HK-2 (cell line): ENCODE measurements at regions not wholly inside any gene's neighbourhood (a gene's known extent, or its start where the extent isn't known, plus 50 kb on each side); places are given as distances from the start of the nearest gene placed in this dataset.

ENCODE experiments used
- DNase-seq: peaks from one replicate; pipeline ENCODE4 v3.0.0-alpha.2; 2018; ENCODE audit not compliant: unreplicated experiment

DNA sequence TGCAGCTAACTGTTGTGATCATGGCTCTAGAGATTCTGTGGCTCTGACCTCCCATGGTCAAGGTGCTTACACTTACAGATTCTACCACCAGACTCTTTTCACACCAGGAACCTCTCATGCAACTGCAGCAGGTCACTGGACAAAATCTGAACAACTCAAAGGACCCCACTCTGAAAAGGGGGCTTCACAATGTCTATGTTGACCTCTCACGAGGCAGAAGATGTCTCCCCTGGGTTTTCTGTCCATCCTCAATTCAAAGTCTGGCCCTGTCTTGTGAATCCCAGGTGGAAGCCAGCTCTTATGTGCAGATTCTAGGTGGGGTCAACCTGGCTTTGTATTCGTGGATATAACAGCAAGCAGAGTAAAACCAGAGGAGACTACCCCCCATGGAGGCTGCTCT is 118.6 kb upstream of the ZNF479 start:
- DNase-seq = no peak

- DNase-seq = no peak
Measured at GRCh38 chr7:57256637-57257375, 124.6 kb upstream of the ZNF479 start.

DNA sequence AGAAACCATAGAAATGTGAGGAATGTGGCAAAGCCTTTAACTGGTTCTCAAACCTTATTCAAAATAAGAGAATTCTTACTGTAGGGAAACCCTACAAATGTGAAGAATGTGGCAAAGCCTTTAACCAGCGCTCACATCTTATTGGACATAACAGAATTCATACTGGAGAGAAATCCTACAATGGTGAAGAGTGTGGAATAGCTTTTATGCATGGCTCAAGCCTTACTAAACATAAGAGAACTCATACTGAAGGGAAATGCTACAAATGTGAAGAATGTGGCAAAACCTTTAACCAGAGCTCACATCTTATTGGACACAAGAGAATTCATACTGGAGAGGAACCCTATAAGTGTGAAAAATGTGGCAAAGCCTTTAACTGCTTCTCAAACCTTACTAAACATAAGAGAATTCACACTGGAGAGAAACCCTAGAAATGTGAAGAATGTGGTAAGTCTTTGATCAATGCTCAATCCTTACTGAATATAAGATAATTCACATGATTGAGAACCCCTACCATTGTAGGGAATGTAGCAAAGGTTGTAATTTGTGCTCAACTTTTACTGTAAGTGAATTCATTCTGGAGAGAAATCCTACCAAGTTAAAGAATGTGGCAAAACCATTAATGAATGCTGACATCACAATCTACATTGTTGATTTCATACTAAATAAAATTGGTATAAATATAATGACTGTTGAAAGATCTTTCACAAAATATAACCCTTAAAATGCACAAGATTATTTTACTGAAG is 142.5 kb upstream of the ZNF479 start:
- DNase-seq = no peak

DNA sequence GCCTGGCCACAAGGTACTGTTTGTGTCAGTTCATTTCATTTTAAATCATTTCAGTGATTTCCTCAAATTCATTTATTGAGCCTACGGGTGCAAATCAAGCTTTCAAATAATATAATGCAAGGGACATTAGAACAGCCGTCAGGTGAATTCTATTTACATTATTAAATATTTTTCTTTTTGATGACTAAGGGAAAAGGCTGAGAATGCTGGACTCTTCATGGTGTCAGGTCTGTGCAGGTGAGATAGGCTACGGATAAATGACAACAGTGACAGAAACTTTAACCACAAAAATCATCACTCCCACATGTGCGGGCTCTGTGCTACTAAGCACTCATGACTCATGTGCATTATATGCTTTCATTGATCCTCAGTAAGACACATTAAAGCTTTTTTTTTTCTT is 149.2 kb upstream of the ZNF716 start:
- DNase-seq = no peak

DNA sequence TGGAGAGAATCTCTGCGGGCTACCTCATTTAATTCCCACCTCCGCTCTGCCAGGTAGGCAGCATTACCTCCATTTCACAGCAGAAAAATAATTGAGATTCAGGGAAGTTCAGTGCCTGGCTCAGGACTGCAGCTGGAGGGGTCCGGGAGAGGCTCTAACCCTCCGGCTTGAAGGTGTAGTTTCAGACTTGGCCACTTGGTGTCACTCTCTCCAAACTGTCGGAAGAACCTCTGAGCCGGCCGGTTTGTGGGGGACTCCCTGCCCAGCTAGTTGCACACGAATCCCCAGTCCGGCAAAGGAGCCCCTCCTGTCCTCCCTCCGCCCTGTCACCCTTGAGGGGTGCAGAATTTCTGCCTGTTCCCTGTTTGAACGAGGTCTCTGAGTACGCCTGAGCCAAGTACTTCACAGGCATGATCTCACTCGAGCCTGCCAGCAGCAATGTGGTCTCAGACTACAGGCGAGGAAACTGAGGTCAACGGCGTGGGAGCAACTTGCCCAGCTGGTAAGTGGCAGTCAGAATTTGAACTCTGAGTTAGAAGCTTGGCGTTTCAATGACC is 144.7 kb upstream of the ZNF716 start:
- no peak for DNase-seq

DNA sequence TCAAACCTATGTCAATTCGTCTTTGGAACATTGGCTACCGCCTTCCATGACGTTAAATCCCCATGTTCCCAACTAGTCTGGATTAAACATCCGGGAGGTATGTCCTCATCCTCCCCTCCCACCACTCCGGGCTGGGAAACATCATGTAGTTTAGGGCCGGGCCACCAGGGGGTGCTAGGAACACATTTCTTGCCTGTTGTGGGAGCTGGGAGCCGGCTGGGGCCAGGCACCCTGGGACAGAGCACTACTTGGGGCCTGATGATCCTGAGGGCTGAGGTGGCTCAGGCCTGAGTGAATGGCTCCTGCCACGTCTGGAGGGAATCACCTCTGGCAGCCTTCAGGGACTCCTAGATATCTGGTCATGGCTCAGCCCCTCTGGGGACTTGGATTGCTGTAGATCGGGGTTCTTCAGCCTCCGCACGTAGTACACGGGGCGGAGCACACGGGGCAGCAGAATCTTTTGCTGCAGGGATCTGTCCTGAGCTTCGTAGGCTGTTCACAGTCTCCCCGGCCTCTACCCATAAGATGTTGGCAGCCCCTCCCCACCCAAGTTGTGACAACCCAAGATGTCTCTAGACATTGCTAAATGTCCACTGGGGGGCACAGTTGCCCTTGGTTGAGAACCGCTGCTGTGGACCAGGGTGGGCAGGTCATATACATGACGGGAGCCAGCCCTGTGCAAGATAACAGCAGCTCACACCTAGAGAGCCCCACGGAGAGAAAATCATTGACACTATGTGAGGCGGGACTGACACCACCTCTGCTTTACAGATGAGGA is 141.2 kb upstream of the ZNF716 start:
- peak; percentile 2 for DNase-seq

GRCh38 chr7:57327081-57327480 is 122.9 kb upstream of the ZNF716 start:
- DNase-seq = no peak

DNA sequence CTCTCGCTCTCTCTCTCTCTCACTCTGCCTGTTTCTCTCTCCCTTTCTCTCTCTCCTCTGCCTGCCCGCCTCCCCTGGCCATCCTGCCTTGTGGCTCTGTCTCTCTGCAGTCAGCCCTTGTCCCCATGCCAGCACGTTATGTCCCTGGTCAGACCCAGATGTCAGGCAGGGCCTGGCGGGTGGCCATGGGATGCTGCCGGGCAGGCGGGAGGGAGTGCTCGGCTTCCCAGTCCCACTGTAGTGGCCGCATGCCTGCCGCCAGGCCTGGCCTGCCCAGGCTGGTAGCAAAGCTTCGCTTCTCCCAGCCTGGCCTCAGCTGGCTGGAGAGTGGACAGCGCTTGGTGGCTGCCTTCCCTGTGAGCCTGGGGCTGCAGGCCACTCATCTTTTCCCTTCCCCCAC is 121.5 kb upstream of the ZNF716 start:
- DNase-seq = no peak

DNA sequence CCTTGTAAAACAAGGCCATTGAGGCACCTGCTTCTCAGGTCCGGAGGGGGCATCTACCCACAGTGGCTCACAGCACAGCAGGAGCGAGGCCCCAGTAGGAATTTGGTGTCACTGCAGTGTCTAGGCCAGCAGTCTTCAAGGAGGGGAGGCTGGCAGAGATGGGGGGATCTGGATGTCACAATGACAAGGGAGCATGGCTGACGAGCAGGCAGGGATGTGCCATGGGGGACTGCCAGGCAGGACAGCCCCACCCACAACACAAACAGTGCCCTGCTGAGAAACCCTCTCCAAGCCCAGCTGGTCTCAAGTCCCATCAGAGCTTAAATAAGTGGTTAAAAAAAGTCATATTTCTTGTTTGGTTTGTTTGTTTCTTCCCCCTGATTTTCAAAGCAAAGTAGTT is 121.0 kb upstream of the ZNF716 start:
- DNase-seq = no peak

DNA sequence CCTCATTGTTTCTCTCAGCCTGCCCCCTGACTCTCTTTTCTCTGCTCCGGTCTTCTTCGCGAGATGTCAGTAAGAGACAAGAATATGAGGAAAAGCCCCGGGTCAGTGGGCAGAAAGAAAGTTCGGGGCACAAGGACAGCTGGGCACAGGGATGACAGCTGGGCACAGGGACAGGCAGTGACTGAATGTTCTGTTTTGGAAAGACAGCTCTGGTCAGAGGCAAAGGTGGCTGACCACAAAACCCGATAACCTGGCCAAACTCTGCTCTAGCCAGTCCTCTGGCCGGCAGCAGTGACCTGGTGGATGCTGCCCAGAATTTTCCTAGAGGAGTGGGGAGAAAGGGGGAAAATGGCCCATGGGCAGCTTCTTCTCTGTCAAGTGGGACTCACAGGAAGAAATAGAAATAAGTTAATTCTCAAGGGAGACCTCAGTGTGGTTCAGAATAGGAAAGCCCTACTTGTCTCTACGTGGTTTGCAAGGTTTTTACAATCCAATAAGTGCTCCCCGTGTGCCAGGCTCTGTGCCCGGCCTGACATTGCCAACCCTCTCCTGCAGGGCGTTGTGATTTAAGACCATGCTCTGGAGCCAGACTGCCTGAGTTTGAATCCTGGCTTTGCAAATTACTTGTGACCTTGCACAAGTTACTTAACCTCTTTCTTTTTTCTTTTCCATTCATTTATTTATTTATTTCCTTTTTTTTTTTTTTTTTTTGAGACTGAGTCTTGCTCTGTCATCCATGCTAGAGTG is 110.6 kb upstream of the ZNF716 start:
- DNase-seq = no peak

DNA sequence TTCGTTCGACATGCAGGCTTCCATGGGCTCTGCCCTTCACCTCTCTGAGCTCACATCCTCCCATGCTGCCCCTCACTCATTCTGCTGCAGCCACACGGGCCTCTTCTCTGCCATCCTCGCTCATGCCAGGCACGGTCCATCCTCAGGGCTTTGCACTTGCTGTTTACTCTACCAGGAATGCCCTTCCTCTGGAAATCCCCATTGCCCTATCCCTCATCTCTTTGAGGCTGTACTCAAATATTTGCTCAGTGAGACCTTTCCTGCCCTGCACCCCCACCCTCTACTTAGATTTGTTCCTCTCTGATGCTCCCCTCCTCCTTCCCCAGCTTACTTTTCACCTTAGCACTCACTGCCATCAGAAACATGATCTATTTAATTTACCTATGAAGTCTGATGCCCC is 107.0 kb upstream of the ZNF716 start:
- no peak for DNase-seq

DNA sequence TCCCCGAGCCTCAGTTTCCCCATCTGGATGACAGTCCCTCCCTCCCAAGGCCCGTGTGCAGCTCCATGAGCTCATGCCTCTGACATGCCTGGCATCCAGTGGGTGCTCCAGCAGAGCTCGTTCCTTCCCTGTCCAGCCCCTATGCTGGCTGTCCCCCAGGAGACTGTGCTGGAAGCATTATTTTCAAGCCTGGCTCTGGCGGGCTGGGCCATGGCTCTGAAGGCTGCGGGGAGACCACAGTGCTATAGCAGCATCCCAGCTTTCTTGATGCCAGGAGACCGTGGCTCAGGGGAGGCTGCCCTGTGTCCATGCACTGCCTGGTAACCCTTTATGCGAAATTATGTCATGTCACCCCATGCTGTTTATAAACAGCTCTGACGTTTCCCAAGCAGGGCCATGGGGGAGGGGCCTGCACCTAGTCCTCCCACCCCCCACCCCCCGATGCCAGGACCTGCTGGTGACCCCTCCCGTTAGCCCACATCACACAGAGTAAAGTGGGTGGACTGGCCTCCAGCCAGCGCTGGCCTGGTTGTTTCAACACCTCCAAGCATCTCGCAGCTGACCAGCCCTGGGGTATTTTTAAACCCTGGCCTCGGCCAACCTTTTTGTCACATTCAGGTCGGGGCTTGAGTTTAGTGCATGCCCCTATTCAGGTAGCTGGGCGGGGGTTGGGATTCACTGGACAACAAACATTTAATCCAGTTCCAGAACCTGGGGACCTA is 105.9 kb upstream of the ZNF716 start:
- DNase-seq = no peak

GRCh38 chr7:57344957-57345356 is 105.0 kb upstream of the ZNF716 start:
- DNase-seq = no peak

DNA sequence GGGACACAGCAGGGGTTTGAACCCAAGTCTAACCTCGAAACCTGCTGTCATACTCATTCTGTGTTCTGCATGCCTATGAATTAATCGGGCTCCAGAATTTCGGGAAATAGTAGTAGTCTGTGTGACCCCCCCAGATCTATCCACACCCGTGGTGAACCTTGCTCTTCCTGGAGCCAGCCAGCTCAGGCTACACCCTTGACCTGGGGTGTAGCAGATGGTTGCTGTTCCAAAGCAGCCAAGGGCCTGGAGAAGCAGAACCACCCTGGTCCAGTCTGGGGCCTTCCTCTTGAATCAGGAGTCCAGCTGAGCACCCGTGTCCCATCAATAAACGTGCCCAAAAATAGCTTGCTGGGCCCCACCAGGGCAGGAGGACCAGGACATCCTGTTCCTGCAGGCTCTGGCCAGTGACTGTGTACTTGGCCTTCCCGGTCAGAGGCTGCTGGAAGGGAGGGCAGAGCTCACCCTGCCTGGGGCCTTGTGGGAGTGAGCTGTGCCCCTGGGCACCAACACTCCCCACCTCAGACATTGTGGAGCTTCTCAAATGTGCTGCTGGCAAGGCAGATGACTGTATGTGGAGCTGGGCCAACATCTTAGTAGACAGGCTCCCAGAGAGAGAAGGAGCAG is 101.2 kb upstream of the ZNF716 start:
- no peak for DNase-seq

GRCh38 chr7:57354195-57354594 is 95.8 kb upstream of the ZNF716 start:
- DNase-seq = no peak

GRCh38 chr7:57354679-57355338 is 95.2 kb upstream of the ZNF716 start:
- no peak for DNase-seq

DNA sequence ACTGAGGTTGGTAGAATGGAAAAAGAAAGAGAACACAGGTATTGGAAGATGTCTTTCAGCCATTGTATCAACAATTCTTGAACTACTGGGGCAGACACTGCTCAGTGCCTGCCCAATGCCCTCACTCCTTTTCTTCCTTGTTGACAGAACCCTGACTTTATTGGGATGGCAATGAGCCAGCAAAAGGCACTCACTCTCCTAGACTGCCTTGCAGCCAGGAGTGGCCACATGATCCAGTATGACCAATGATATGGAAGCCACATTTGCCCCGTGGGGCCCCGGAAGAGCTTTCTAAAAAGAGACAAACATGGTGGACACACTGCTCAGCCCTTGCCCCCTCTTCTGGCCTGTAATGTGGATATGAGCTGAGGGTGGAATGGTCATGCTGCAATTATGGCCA is 88.6 kb upstream of the ZNF716 start:
- no peak for DNase-seq

- no peak for DNase-seq
Measured at GRCh38 chr7:57362868-57363267, 87.1 kb upstream of the ZNF716 start.

- no peak for DNase-seq
Measured at GRCh38 chr7:57363321-57363720, 86.7 kb upstream of the ZNF716 start.
